HUDEP-2 (cell line): ENCODE measurements at regions not wholly inside any gene's neighbourhood (a gene's known extent, or its start where the extent isn't known, plus 50 kb on each side); places are given as distances from the start of the nearest gene placed in this dataset.
A peak's percentile ranks its signal among the peaks of the same experiment; 100 is the strongest.

Experiments used
- DNase-seq, 76 experiments: peaks; one replicate each; lab custom pipeline; 2025; ENCODE audit not compliant: unreplicated experiment in 76 of 76; lab: John Stamatoyannopoulos, UW

- DNase-seq: no peak
Observed at GRCh38 chr10:30256084-30256483, 93.0 kb downstream of the MTPAP start.

GRCh38 chr10:30254926-30255325, 94.2 kb downstream of the MTPAP start:
- DNase-seq: no peak

- no peak for DNase-seq
Observed at GRCh38 chr10:30248728-30249127, 100.3 kb downstream of the MTPAP start.

GRCh38 chr10:30247704-30248103, 101.4 kb downstream of the MTPAP start:
- DNase-seq: peak in 9 of 76 experiments; percentile 1 to 17 (median 6)

GRCh38 chr10:30241422-30242110, 107.5 kb downstream of the MTPAP start:
- DNase-seq: no peak

- no peak for DNase-seq
Observed at GRCh38 chr10:30238836-30239235, 110.2 kb downstream of the MTPAP start.

GRCh38 chr10:30233186-30233959, 115.7 kb downstream of the MTPAP start:
- no peak for DNase-seq

- DNase-seq: no peak
Observed at GRCh38 chr10:30231709-30232108, 117.4 kb downstream of the MTPAP start.

- DNase-seq: no peak
Observed at GRCh38 chr10:30231071-30231652, 117.9 kb downstream of the MTPAP start.

GRCh38 chr10:30229536-30229935, 119.5 kb downstream of the MTPAP start:
- DNase-seq: no peak

GRCh38 chr10:30228417-30229036, 120.6 kb downstream of the MTPAP start:
- no peak for DNase-seq

GRCh38 chr10:30227481-30227880, 121.6 kb downstream of the MTPAP start:
- no peak for DNase-seq

GRCh38 chr10:30219971-30220751, 128.9 kb downstream of the MTPAP start:
- DNase-seq: peak in 2 of 76 experiments; percentile 1 to 4

- DNase-seq: no peak
Observed at GRCh38 chr10:30216821-30217220, 132.3 kb downstream of the MTPAP start.

GRCh38 chr10:30215623-30216022, 133.5 kb downstream of the MTPAP start:
- no peak for DNase-seq

- DNase-seq: no peak
Observed at GRCh38 chr10:30215141-30215540, 133.9 kb downstream of the MTPAP start.

GRCh38 chr10:30210296-30210695, 138.8 kb downstream of the MTPAP start:
- DNase-seq: no peak

GRCh38 chr10:30208330-30208729, 140.7 kb downstream of the MTPAP start:
- DNase-seq: no peak

- DNase-seq: no peak
Observed at GRCh38 chr10:30207485-30208052, 141.5 kb downstream of the MTPAP start.

- DNase-seq: no peak
Observed at GRCh38 chr10:30200017-30200415, 140.6 kb upstream of the JCAD start.
